ACC112 (cell line): ENCODE measurements at regions not wholly inside any gene's neighbourhood (a gene's known extent, or its start where the extent isn't known, plus 50 kb on each side); places are given as distances from the start of the nearest gene placed in this dataset.

ENCODE experiments used
- H2AFZ ChIP-seq: fragments of 200-600 bp; sonication (generic); one replicate; pipeline ENCODE4 v1.6.0; 2017; ENCODE audit warnings: antibody characterized with exemption, low read length; ENCODE audit not compliant: unreplicated experiment
- H3K27ac ChIP-seq: fragments of 200-600 bp; sonication (generic); 2 replicates; pipeline ENCODE4 v1.5.1; 2014; ENCODE audit warnings: low read depth, mild to moderate bottlenecking, antibody characterized with exemption, low read length, moderate library complexity
- H3K27me3 ChIP-seq: fragments of 200-600 bp; sonication (generic); 2 replicates; pipeline ENCODE4 v1.6.1; 2014; ENCODE audit warnings: mild to moderate bottlenecking, antibody characterized with exemption, low read length, moderate library complexity, mixed read lengths; ENCODE audit not compliant: insufficient read depth
- H3K36me3 ChIP-seq: fragments of 200-600 bp; sonication (generic); 2 replicates; pipeline ENCODE4 v1.6.1; 2016; ENCODE audit warnings: mild to moderate bottlenecking, antibody characterized with exemption, low read length, moderate library complexity, mixed read lengths; ENCODE audit not compliant: insufficient read depth
- H3K4me1 ChIP-seq: fragments of 200-600 bp; sonication (generic); one replicate; pipeline ENCODE4 v1.6.1; 2016; ENCODE audit warnings: low read length, mixed read lengths; ENCODE audit not compliant: insufficient read depth, unreplicated experiment, control insufficient read depth
- H3K4me3 ChIP-seq: fragments of 200-600 bp; sonication (generic); 2 replicates; pipeline ENCODE4 v1.5.1; 2014; ENCODE audit warnings: mild to moderate bottlenecking, low read depth, low read length
- H3K79me2 ChIP-seq: fragments of 200-600 bp; sonication (generic); one replicate; pipeline ENCODE4 v1.6.0; 2016; ENCODE audit warnings: low read length; ENCODE audit not compliant: control insufficient read depth, unreplicated experiment, insufficient read depth

DNA sequence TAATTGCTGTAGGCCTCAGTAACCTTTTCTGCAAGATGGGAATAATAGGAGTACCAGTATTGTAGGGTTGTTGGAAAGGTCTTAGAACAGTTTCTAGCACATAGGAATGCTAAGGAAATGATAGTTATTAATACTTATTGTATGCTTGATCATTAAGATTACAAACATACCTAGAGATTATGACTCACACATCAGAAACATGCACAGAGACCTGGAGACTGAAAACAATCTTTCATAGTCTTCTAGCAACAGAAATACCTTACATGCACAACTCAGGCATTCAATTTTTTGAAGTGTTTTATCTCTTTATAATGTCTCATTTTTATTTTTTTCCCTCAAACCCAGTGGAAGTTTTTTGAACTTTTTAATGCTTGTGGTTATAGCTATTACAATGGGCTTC is 104.4 kb upstream of the ZBTB20 start:
- no peak overlapping the region for H3K27ac ChIP-seq
- peaks cover 28% of the 10 kb centered on the region for H3K4me1 ChIP-seq
- no peaks in the 10 kb centered on the region for H3K79me2 ChIP-seq
- H2AFZ ChIP-seq = no peak overlapping the region
- no peaks in the 10 kb centered on the region for H3K27me3 ChIP-seq
- no peaks in the 10 kb centered on the region for H3K36me3 ChIP-seq
- H3K4me3 ChIP-seq = no peak overlapping the region

DNA sequence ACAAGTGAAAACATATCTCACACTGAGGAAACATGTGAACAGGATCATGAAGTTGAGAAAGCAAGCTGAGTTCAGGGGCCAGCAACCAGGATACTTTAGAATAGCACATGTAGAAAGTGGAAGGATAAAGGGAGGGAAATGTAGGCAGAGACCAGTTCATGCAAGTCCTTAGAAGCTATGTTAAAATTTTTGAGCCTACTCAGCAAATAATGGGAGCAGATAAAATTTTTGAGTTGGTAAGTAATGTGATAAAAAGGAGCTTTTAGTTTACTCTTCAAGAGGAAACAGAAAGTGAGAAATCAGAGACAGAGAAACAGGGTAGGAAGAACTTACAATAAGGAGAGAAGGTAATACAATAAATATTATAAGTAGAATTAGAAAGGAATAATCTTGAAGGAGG is 105.6 kb upstream of the ZBTB20 start:
- H3K36me3 ChIP-seq = no peaks in the 10 kb centered on the region

DNA sequence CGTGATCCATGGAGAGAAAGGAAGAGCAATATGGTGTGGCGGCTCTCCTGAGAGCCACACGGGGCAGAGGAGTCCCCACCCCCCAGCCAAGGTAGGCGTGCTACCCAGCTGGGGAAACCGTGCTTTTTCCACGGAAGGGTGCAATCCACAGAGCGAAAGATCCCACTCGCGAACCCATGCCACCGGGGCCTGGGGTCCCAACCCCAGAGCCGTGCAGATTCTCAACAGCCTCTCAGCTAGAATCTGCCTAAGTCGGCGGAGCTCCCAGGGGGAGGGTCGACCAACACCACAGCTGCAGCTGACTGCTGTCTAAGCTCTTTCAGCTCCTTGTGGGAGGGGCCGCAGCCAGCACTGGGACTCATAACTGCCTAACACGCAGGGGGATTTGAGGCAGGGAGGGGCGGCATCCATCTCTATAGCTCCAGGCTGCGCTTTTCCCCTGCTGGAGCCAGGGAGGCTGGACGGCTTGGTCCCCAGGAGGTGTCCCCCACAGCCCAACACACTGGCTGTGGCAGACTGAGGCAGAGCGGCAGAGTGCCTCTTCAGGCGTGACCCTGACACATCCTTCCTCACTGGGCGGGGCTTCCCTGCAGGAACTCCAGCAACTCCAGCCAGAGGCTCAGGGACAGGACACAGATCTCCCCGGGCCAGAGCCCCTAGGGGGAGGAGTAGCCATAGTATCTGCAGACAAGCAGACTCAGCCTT is 107.6 kb upstream of the ZBTB20 start:
- no peaks in the 10 kb centered on the region for H3K27me3 ChIP-seq
- no peak overlapping the region for H3K4me3 ChIP-seq
- no peak overlapping the region for H3K27ac ChIP-seq
- H3K4me1 ChIP-seq = peaks cover 7% of the 10 kb centered on the region
- no peak overlapping the region for H2AFZ ChIP-seq
- H3K79me2 ChIP-seq = no peaks in the 10 kb centered on the region
- H3K36me3 ChIP-seq = no peaks in the 10 kb centered on the region

More for the DNA sequence above, 105.6 kb upstream of the ZBTB20 start:
- H3K79me2 ChIP-seq = no peaks in the 10 kb centered on the region
- H3K27ac ChIP-seq = no peak overlapping the region
- peaks cover 18% of the 10 kb centered on the region for H3K4me1 ChIP-seq
- no peaks in the 10 kb centered on the region for H3K27me3 ChIP-seq
- H3K4me3 ChIP-seq = no peak overlapping the region
- no peak overlapping the region for H2AFZ ChIP-seq

DNA sequence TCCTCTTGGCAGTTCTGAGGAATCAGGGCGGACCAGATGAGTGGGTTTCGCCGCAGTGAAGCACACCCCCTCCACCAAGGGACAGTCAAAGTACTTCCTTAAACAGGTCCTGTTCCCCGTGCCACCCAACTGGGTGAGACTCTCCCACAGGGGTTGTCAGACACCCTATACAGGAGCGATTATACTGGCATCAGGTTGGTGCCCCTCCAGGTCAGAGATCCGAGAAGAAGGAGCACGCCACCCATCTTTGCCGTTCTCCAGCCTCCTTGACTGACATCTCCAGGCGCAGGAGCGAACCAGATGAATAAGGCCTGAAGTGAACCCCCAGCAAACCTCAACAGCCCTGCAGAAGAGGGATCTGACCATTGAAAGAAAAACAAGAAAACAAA is 108.1 kb upstream of the ZBTB20 start:
- Histone ChIP-seq H3K27me3 (no peaks in the 10 kb centered on the region), H3K79me2 (no peaks in the 10 kb centered on the region), H2AFZ (no peak overlapping the region), H3K27ac (no peak overlapping the region), H3K36me3 (no peaks in the 10 kb centered on the region), H3K4me1 (peaks cover 7% of the 10 kb centered on the region), H3K4me3 (no peak overlapping the region)

DNA sequence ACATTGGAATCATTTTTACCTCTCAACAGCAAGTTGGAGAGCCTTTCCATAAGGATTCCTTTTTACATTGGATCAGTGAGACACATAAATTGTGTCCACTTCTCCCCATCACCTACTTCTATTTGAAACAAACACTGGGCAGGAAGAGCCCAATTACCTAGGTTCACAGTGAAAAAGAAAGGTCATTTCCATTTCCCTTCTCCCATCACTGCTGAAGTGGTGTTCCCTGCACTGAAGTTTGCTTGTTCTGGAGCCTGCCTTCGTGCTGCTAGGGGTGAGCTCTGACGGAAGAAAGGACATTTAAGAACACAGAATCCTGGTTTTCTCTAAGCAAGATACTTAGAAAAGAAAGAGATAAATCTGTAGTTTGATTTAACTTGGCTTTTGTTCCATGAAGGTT is 123.8 kb upstream of the ZBTB20 start:
- Histone ChIP-seq H3K4me1 (no peaks in the 10 kb centered on the region), H3K27me3 (no peaks in the 10 kb centered on the region), H3K4me3 (no peak overlapping the region), H3K27ac (no peak overlapping the region), H2AFZ (no peak overlapping the region), H3K36me3 (no peaks in the 10 kb centered on the region), H3K79me2 (no peaks in the 10 kb centered on the region)

DNA sequence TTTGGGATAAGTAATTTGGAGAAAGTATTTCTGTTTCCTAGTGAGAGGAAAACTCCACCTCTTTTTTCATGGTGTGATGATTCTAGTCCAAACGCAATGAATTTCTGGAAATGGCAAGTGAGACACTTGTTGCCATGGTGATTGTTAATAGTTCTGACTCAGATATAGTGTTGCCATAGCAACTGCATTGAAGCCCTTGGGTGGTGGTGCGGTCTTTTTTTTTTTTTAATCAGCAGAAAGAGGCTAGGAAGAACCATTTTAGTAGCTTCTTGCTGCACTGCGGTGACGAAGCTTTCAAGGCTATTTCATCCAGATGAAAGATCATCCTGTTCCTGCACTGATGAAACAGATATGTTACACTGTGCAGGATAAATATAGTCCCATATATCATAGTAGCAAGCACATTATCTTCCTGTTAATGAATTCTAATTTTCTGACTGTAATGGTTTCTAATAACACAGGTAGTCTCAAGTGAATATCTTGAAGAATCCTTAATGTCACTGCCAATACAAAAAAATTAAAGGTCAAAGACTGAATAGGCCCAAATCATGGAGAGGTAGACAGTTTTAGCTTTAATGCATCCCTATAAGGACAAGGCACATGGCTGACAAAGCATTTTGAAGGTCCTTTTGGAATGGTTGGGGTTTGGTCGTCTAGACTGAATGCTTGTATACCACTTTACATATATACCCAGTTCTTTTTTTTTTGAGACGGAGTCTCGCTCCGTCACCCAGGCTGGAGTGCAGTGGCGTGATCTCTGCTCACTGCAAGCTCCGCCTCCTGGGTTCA is 125.1 kb upstream of the ZBTB20 start:
- Histone ChIP-seq H3K79me2 (no peaks in the 10 kb centered on the region), H3K4me3 (no peak overlapping the region), H2AFZ (no peak overlapping the region), H3K27me3 (no peaks in the 10 kb centered on the region), H3K27ac (no peak overlapping the region), H3K36me3 (no peaks in the 10 kb centered on the region), H3K4me1 (no peaks in the 10 kb centered on the region)

DNA sequence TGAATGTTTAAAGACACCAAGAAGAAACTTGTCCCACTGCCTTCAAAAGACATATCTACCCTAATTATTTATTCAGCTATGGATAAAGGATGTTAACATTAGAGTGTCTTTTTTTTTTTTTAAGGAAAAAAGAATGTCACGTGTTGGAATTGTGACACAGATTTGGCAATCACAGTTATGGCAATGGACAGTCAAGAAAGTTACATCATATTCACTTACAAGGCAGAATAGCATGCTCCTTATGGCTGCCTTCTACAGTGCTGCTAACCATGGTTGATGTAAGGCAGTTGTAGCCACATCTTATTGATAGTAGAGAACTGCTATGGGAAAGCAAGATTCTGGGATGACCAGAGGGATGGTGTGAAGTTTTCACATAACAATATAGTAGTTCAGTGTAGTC is 128.8 kb upstream of the ZBTB20 start:
- no peak overlapping the region for H2AFZ ChIP-seq
- no peak overlapping the region for H3K27ac ChIP-seq
- no peak overlapping the region for H3K4me3 ChIP-seq
- H3K79me2 ChIP-seq = no peaks in the 10 kb centered on the region
- H3K27me3 ChIP-seq = no peaks in the 10 kb centered on the region
- H3K36me3 ChIP-seq = no peaks in the 10 kb centered on the region
- H3K4me1 ChIP-seq = peaks cover 12% of the 10 kb centered on the region

DNA sequence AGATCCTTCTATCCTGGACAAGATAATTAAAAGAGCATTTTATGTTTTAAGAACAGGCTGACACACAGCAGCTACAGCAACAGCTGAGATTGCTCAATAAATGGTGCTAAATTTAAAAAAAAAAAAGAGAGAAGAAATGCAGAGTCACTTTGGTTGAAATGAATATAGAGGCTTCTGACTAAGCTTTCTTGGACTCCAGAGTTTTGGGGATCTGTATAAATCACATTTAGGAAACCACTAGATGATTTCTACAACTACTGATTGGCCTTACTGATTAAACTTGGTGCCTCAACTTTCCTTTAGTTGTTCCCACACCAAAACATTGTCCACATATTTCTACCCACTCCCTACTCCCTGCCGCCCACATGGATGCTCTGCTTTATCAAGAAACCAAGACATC is 132.9 kb upstream of the ZBTB20 start:
- H2AFZ ChIP-seq = no peak overlapping the region
- H3K27ac ChIP-seq = peak overlapping the region; percentile 48
- H3K36me3 ChIP-seq = no peaks in the 10 kb centered on the region
- H3K4me3 ChIP-seq = no peak overlapping the region
- no peaks in the 10 kb centered on the region for H3K79me2 ChIP-seq
- no peaks in the 10 kb centered on the region for H3K27me3 ChIP-seq
- peaks cover 14% of the 10 kb centered on the region for H3K4me1 ChIP-seq

DNA sequence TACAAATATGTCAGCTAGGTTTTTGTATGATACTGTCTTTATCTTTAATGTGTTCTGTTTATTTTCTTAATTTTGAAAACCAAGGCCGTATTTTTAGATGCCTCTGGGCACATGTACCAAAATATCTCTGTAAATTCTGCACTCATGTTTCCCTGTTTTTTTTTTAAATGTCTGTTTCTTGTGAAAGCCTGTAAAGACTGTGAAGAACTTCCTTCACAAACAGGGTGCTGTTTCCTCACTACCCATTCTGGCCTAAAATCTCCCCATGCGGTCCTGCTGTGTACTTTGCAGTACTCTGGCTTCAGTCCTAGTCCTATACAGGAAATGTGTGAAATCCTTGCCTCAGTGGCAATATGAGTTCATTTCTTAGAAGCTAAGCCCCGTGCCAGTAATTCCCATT is 133.4 kb upstream of the ZBTB20 start:
- peaks cover 14% of the 10 kb centered on the region for H3K4me1 ChIP-seq
- peak overlapping the region; percentile 48; the same call in 1 of the 2 replicates for H3K27ac ChIP-seq
- no peaks in the 10 kb centered on the region for H3K36me3 ChIP-seq
- H2AFZ ChIP-seq = peak overlapping the region; percentile 41
- no peaks in the 10 kb centered on the region for H3K27me3 ChIP-seq
- H3K4me3 ChIP-seq = no peak overlapping the region
- no peaks in the 10 kb centered on the region for H3K79me2 ChIP-seq

DNA sequence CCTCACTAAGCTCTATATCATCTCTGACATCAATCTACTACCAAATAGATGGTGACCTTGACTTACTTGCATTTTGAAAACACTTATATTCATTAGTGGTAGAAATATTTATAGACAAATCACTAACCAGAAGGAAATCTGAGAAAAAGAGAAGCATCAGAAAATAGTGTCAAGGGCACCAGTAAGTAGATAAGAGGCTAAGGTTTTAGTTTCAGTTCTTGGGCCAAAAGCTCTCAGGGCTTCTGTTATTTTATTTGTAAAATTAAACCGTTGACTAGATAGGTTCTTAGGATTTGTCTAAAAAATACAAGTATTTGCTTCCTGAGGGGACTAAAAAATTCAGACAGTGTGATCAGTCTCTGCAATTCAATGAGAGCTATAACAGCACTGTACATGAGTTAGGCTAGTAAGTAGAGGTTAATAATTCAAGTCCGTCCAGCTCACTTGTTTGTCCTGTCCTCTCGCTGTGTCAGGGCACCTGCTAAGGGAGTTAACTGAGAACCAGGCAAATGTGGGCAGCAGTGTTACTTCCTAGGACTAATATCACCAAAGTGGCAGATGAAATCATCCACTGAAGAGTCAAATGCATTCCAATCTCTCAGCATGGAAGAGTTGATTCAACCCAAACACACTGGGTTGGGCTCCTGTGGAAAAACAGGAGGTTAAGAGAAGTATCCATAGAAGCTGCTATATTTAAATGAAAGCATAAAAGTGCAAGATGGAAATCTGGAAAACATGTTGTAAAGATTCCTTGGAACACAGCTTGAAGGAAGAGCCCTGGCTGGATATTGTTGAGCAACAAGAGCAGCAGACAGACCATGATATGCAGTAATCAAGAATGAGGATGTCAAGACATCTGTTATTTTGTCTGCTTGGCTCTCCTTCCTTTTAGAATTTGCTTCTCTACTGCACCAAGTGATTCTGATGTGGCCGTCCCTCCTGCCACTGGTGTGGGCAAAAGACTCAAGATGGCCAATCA is 134.9 kb upstream of the ZBTB20 start:
- no peaks in the 10 kb centered on the region for H3K27me3 ChIP-seq
- no peaks in the 10 kb centered on the region for H3K36me3 ChIP-seq
- H3K4me1 ChIP-seq = peaks cover 14% of the 10 kb centered on the region
- H2AFZ ChIP-seq = no peak overlapping the region
- H3K79me2 ChIP-seq = no peaks in the 10 kb centered on the region
- no peak overlapping the region for H3K4me3 ChIP-seq
- no peak overlapping the region for H3K27ac ChIP-seq
